Left ventricle myocardium inferior (tissue), 1 donor: ENCODE measurements at regions not wholly inside any gene's neighbourhood (a gene's known extent, or its start where the extent isn't known, plus 50 kb on each side); places are given as distances from the start of the nearest gene placed in this dataset.

Experiments used
- DNase-seq: peaks from one replicate; pipeline ENCODE4 v3.0.0-alpha.2; 2020
- H3K27ac ChIP-seq: fragments of 200-600 bp; replicated peaks from 2 replicates; pipeline ENCODE4 v1.8.0; 2021
- H3K27me3 ChIP-seq: fragments of 200-600 bp; 2 replicates; pipeline ENCODE4 v1.8.0; 2021; ENCODE audit warnings: low read depth
- H3K36me3 ChIP-seq: fragments of 200-600 bp; 2 replicates; pipeline ENCODE4 v1.8.0; 2021
- H3K4me1 ChIP-seq: fragments of 200-600 bp; 2 replicates; pipeline ENCODE4 v1.8.0; 2021
- H3K4me3 ChIP-seq: fragments of 200-600 bp; 2 replicates; pipeline ENCODE4 v1.8.0; 2021; ENCODE audit warnings: mild to moderate bottlenecking, moderate library complexity
- H3K9me3 ChIP-seq: fragments of 200-600 bp; replicated peaks from 2 replicates; pipeline ENCODE4 v1.8.0; 2021
- CTCF ChIP-seq: fragments of 200-600 bp; IDR thresholded peaks from 2 replicates; pipeline ENCODE4 v1.8.0; 2021; ENCODE audit warnings: antibody characterized with exemption, mild to moderate bottlenecking, borderline replicate concordance
- intact Hi-C: fragments of 100-400 bp; cut with micrococcal nuclease; formaldehyde crosslinking; loops from one replicate; pipeline ENCODE4 v1.11.0; 2022
- donor health status: DM: no; HTN: yes; CAD: no; lungs with severe emphysema.

DNA sequence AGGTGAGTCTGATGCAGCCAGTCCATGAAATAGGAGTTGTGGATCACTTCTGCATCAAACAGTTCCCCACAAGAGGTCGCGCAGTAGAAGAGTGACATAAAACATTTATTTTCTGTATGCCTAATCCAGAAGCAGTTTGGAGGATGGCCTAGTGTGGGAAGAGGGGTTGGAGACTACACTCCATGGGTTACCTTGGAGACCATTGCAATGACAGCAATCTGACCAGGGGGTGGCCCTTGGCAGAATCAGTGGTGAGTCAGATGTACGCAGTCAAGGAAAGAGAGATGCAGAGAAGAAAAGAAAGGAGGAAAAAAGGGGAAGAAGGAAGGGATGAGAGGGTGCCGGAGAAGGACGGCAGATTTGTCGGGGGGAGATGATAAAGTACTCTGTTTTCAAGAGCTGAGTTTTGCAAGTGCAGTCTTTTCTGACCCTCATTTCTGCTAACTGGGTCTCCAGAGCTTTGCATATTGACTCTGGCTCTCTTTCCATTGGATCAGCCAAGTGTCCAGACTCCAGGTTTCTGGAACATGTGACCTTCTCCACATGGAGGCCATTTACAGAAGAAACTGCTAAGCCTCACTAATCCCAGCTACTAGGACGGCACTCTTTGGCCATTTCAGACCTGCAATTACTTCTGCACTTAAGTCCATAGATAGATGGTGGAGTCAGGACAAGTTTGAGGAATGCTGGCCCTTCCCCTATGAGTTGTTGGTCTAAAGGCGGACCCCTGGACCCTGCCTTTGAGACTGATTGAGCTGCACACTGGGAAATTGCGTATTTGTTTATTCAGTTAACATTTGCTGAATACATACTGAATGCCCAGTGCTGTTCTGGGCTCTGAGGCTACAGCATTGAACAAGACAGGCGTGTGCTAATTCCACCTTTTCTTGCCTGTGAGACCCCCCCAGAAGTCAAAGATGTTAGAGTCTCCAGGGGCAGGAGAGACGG is 424.2 kb downstream of the BCL11B start:
- no peak overlapping the region for H3K27ac ChIP-seq
- no peak for TF ChIP-seq CTCF
- H3K36me3 ChIP-seq, result no peaks in the 10 kb centered on the region
- DNase-seq, result no peak
- H3K27me3 ChIP-seq, result peaks cover 51% of the 10 kb centered on the region
- H3K4me1 ChIP-seq, result no peaks in the 10 kb centered on the region
- H3K9me3 ChIP-seq, result peaks cover 15% of the 10 kb centered on the region
- no peak overlapping the region for H3K4me3 ChIP-seq
- intact Hi-C loops, result no loop called here

- intact Hi-C loops, result no loop called here
- DNase-seq, result no peak
- Histone ChIP-seq H3K4me3 (no peak overlapping the region), H3K9me3 (peaks cover 15% of the 10 kb centered on the region), H3K27ac (no peak overlapping the region), H3K4me1 (no peaks in the 10 kb centered on the region), H3K27me3 (peaks cover 62% of the 10 kb centered on the region), H3K36me3 (no peaks in the 10 kb centered on the region)
- TF ChIP-seq CTCF, result no peak
Measured at GRCh38 chr14:98853063-98853729, 418.8 kb downstream of the BCL11B start.

DNA sequence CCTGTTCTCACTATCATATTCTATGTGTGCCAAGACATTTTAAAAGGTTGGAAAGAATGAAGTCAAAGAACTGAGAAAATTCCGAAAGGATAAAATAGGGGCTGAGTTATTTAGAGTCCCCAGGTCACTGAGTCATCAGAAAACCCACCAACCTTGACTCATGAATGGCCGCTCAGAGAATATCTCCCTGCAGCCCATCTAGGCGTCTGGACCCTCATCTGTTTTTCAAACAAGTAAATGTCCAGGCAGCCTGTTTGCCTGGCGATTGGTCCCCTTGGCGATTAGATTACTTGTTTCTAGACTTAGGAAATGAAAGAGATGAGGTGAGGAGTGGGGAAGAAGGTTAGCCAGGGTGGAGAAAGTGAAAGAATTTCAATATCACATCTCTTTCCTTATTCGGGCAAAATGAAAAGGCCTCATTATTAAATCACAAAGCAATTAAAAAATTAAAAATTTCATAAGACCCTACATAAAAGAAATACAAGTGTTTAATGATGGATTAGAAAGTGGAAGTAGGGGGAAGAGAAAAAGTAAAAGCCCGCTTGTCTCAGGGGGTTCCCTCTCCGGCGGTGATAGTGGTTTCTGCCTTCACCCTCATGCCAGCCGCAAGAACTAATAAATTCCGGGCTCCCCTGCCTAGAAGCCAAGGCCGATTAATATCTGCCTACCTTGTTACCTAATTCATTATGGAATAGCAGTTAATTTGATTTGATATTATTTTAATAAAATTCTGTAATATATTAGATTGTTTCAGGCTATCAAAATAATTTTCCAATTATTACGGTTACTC is 415.9 kb downstream of the BCL11B start:
- no peak for DNase-seq
- Histone ChIP-seq H3K4me3 (no peak overlapping the region), H3K36me3 (no peaks in the 10 kb centered on the region), H3K27me3 (peaks cover 82% of the 10 kb centered on the region), H3K27ac (no peak overlapping the region), H3K9me3 (no peaks in the 10 kb centered on the region), H3K4me1 (no peaks in the 10 kb centered on the region)
- no peak for TF ChIP-seq CTCF
- intact Hi-C loops, result no loop called here

GRCh38 chr14:98858158-98858557 is 413.8 kb downstream of the BCL11B start:
- H3K4me1 ChIP-seq, result no peaks in the 10 kb centered on the region
- H3K9me3 ChIP-seq, result no peaks in the 10 kb centered on the region
- intact Hi-C loops, result no loop called here
- no peak for TF ChIP-seq CTCF
- H3K27ac ChIP-seq, result no peak overlapping the region
- no peak for DNase-seq
- H3K36me3 ChIP-seq, result no peaks in the 10 kb centered on the region
- no peak overlapping the region for H3K4me3 ChIP-seq
- peaks cover 73% of the 10 kb centered on the region for H3K27me3 ChIP-seq

DNA sequence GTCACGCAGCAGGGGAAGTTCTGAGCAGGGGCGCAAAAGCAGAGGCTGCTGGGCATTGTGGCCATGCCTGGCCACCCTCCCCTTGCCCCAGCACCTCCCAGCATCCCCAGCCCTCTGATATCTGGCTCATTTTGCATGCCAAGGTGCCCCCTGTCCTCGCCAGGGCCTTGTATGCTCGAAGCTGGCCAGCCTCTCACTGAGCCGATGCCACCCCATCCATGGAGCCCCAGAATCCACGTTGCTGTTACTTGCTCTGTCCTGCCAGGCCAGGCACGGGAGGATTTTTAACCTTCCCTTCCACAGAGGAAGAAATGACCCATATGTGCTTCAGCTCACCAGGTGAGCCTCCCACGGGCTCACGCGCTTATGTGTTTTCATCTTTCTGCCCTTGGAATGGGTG is 413.4 kb downstream of the BCL11B start:
- TF ChIP-seq CTCF, result no peak
- Histone ChIP-seq H3K4me3 (no peak overlapping the region), H3K27me3 (peaks cover 71% of the 10 kb centered on the region), H3K27ac (no peak overlapping the region), H3K36me3 (no peaks in the 10 kb centered on the region), H3K4me1 (no peaks in the 10 kb centered on the region), H3K9me3 (no peaks in the 10 kb centered on the region)
- no peak for DNase-seq
- intact Hi-C loops, result no loop called here
